DND-41 (cell line): ENCODE measurements at regions not wholly inside any gene's neighbourhood (a gene's known extent, or its start where the extent isn't known, plus 50 kb on each side); places are given as distances from the start of the nearest gene placed in this dataset.

ENCODE experiments used
- ATAC-seq: fragments of 200-7000 bp; cut with Tn5 transposase; 3 replicates; pipeline ENCODE4 v1.9.1; 2021; ENCODE audit warnings: low read depth; ENCODE audit not compliant: insufficient read depth
- DNase-seq: peaks from one replicate; pipeline ENCODE4 v3.0.0-alpha.2; 2020
- H2AFZ ChIP-seq: 2 replicates; pipeline ENCODE4 v1.6.0; 2012; ENCODE audit warnings: low read depth, low read length
- H3K27ac ChIP-seq: 2 replicates; pipeline ENCODE4 v1.5.1; 2012; ENCODE audit warnings: low read length, inconsistent platforms
- H3K27me3 ChIP-seq: fragments of 200-600 bp; sonication (generic); 2 replicates; pipeline ENCODE4 v1.6.0; 2012; ENCODE audit warnings: low read length, mild to moderate bottlenecking, inconsistent platforms; ENCODE audit not compliant: insufficient read depth, poor library complexity
- H3K36me3 ChIP-seq: 2 replicates; pipeline ENCODE4 v1.5.1; 2012; ENCODE audit warnings: low read length, inconsistent platforms; ENCODE audit not compliant: insufficient read depth
- H3K4me1 ChIP-seq: 2 replicates; pipeline ENCODE4 v1.5.1; 2012; ENCODE audit warnings: mild to moderate bottlenecking, low read length; ENCODE audit not compliant: insufficient read depth
- H3K4me2 ChIP-seq: 2 replicates; pipeline ENCODE4 v1.6.0; 2012; ENCODE audit warnings: mild to moderate bottlenecking, moderate library complexity, low read length, inconsistent platforms; ENCODE audit not compliant: insufficient read depth
- H3K4me3 ChIP-seq, 2 experiments: fragments of 200-600 bp in 1 of 2; shearing (Covaris generic) in 1 of 2; 2 replicates each; pipeline ENCODE4 v1.5.1; 2012 to 2016; ENCODE audit warnings: inconsistent platforms in 2 of 2, low read length in 2 of 2, mild to moderate bottlenecking in 2 of 2, low read depth in 1 of 2, moderate library complexity in 1 of 2
- H3K79me2 ChIP-seq: 2 replicates; pipeline ENCODE4 v1.6.0; 2012; ENCODE audit warnings: low read length, inconsistent platforms; ENCODE audit not compliant: insufficient read depth
- H3K9ac ChIP-seq: 2 replicates; pipeline ENCODE4 v1.6.0; 2012; ENCODE audit warnings: low read depth, mild to moderate bottlenecking, inconsistent platforms, low read length, moderate library complexity
- H3K9me3 ChIP-seq: 2 replicates; pipeline ENCODE4 v1.5.1; 2012; ENCODE audit warnings: low read length, moderate library complexity, mild to moderate bottlenecking, inconsistent platforms; ENCODE audit not compliant: insufficient read depth, severe bottlenecking
- H4K20me1 ChIP-seq: 2 replicates; pipeline ENCODE4 v1.6.0; 2012; ENCODE audit warnings: low read length; ENCODE audit not compliant: insufficient read depth
- EZH2 ChIP-seq: IDR thresholded peaks from 3 replicates; pipeline ENCODE4 v1.6.1; 2012; ENCODE audit warnings: borderline replicate concordance, low read depth, mild to moderate bottlenecking, moderate library complexity, low read length, inconsistent platforms; ENCODE audit not compliant: severe bottlenecking
- TF ChIP-seq, protein P1 (sequence below): IDR thresholded peaks from 2 replicates; pipeline ENCODE4 v1.5.1; 2012; ENCODE audit warnings: borderline replicate concordance, low read length, moderate library complexity, mild to moderate bottlenecking; ENCODE audit not compliant: poor library complexity, severe bottlenecking; ENCODE audit errors: extremely low read depth

- ATAC-seq (no peak), DNase-seq (no peak)
- H3K4me3 ChIP-seq = no peak overlapping the region
- no peak overlapping the region for H3K4me2 ChIP-seq
- TF ChIP-seq, protein P1, sequence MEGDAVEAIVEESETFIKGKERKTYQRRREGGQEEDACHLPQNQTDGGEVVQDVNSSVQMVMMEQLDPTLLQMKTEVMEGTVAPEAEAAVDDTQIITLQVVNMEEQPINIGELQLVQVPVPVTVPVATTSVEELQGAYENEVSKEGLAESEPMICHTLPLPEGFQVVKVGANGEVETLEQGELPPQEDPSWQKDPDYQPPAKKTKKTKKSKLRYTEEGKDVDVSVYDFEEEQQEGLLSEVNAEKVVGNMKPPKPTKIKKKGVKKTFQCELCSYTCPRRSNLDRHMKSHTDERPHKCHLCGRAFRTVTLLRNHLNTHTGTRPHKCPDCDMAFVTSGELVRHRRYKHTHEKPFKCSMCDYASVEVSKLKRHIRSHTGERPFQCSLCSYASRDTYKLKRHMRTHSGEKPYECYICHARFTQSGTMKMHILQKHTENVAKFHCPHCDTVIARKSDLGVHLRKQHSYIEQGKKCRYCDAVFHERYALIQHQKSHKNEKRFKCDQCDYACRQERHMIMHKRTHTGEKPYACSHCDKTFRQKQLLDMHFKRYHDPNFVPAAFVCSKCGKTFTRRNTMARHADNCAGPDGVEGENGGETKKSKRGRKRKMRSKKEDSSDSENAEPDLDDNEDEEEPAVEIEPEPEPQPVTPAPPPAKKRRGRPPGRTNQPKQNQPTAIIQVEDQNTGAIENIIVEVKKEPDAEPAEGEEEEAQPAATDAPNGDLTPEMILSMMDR = no peak
- TF ChIP-seq EZH2 = no peak
- no peaks in the 10 kb centered on the region for H3K36me3 ChIP-seq
- H4K20me1 ChIP-seq = no peaks in the 10 kb centered on the region
- no peak overlapping the region for H3K9ac ChIP-seq
- no peaks in the 10 kb centered on the region for H3K4me1 ChIP-seq
- no peaks in the 10 kb centered on the region for H3K79me2 ChIP-seq
- no peak overlapping the region for H2AFZ ChIP-seq
- no peaks in the 10 kb centered on the region for H3K9me3 ChIP-seq
- H3K27me3 ChIP-seq = peaks cover 13% of the 10 kb centered on the region
- H3K27ac ChIP-seq = no peak overlapping the region
These were observed 209.6 kb downstream of the NUAK1 start for GRCh38 chr12:105929192-105929591.

DNA sequence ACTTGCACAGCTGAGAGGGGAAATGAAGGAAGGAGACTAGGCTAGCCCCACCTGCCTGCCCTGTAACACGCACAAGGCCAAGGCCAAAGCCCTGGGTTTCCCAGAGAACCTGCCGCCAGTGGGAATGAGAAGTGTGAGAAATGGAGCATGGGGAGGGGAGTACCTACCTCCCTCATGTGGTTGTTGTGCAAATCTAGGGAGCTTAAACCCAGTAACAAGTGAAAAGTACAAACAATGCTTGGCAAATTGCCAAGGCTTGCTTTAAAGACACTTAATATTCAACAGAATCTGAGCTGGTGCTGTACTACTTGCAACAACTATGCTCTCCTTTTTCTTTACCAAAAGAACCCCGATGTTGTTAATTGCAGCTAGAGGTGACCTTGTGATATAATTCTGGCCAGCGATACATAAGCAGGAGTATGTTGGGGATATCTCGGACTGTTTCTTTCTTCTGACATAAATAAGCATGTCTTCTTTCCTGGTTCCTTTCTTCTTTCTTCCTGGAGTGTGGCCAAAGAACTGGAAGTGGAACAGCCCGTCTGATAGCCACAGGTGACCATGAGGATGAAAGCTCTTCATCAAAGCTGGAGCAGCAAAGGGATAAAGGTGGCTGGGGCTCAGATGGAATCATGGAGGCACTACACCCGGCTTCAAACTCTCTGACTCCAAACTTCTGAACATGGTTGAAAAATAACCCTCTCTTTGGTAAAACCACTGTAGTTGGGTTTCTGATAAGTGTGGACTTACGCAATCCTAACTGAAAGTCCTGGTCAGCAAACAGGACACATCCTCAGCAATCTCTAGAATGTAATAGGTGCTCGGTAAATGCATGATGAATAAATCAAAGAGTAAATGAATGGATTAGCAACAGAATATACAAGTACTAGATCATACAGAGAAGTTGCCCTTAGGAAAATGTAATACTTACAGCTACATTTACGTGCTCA lies 207.9 kb downstream of the NUAK1 start:
- Histone ChIP-seq H3K36me3 (no peaks in the 10 kb centered on the region), H3K27ac (no peak overlapping the region), H3K4me1 (no peaks in the 10 kb centered on the region), H3K9ac (no peak overlapping the region), H4K20me1 (no peaks in the 10 kb centered on the region), H3K27me3 (peaks cover 6% of the 10 kb centered on the region), H3K4me3 (no peak overlapping the region), H3K9me3 (no peaks in the 10 kb centered on the region), H2AFZ (no peak overlapping the region), H3K79me2 (no peaks in the 10 kb centered on the region), H3K4me2 (no peak overlapping the region)
- no peak for TF ChIP-seq EZH2
- TF ChIP-seq, protein P1 = no peak
- DNase-seq = no peak
- ATAC-seq = no peak

DNA sequence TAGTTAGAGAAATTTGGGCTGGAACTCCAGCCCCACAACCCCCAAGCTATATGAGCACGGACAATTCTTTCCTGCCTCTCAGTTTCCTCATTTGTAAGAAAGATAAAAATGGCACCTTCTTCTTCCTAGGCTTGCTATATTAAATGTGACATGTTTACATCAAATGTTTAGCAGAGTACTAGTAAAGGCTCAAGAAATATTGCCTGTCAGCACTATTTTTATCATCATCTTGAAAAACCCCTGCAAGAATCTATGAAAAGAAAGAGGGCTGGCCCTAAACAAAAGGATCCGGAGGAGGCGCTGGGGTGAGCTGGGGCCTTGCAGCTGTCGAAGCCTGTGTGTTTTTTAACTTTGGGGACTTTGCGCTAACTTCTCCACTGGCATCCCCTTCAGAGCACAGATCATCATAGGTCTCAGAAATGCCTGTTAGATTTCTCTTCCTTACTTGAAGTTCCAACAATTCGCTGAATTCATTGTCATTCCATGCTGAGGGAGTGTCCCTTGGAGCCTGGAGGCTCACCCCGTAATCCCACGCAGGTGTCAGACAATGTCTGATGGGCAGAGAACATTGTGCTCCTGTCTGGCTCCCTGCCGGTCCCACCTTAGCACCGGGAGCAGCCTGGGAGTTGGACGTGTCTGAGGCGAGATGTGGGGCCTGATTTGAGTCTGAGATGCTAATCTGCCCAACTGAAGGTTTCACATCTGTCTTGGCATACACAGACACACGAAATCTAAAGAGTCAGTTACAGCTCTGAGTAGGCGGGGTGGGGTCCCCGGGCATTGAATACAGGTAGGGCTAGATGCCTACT lies 206.8 kb downstream of the NUAK1 start:
- Histone ChIP-seq H3K4me1 (no peaks in the 10 kb centered on the region), H2AFZ (no peak overlapping the region), H3K9me3 (no peaks in the 10 kb centered on the region), H3K4me2 (no peak overlapping the region), H3K27me3 (peaks cover 3% of the 10 kb centered on the region), H3K36me3 (no peaks in the 10 kb centered on the region), H3K27ac (no peak overlapping the region), H3K79me2 (no peaks in the 10 kb centered on the region), H3K4me3 (no peak overlapping the region), H4K20me1 (no peaks in the 10 kb centered on the region), H3K9ac (no peak overlapping the region)
- DNase-seq (no peak), ATAC-seq (no peak)
- TF ChIP-seq, protein P1 = no peak
- TF ChIP-seq EZH2 = no peak
